ENCODE measurements at regions not wholly inside any gene's neighbourhood (a gene's known extent, or its start where the extent isn't known, plus 50 kb on each side); places are given as distances from the start of the nearest gene placed in this dataset.

- H3K36me3 ChIP-seq = no peaks in the 10 kb centered on the region
- H3K4me3 ChIP-seq = no peak overlapping the region
- H3K27me3 ChIP-seq = no peaks in the 10 kb centered on the region
- DNase-seq (ENCODE audit: low spot score in 2 of 2) = no peak
- no peaks in the 10 kb centered on the region for H3K4me1 ChIP-seq
- H3K27ac ChIP-seq = no peak overlapping the region
- intact Hi-C loops (cut with DNase I; ENCODE audit: low total_unique reads) = no loop called here
- TF ChIP-seq, protein P1, sequence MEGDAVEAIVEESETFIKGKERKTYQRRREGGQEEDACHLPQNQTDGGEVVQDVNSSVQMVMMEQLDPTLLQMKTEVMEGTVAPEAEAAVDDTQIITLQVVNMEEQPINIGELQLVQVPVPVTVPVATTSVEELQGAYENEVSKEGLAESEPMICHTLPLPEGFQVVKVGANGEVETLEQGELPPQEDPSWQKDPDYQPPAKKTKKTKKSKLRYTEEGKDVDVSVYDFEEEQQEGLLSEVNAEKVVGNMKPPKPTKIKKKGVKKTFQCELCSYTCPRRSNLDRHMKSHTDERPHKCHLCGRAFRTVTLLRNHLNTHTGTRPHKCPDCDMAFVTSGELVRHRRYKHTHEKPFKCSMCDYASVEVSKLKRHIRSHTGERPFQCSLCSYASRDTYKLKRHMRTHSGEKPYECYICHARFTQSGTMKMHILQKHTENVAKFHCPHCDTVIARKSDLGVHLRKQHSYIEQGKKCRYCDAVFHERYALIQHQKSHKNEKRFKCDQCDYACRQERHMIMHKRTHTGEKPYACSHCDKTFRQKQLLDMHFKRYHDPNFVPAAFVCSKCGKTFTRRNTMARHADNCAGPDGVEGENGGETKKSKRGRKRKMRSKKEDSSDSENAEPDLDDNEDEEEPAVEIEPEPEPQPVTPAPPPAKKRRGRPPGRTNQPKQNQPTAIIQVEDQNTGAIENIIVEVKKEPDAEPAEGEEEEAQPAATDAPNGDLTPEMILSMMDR (IDR thresholded peaks at IDR 0.05) = no peak
- TF ChIP-seq POLR2AphosphoS5 (IDR thresholded peaks at IDR 0.05) (no peak), POLR2A (IDR thresholded peaks at IDR 0.05) (no peak)
- H3K9me3 ChIP-seq = no peaks in the 10 kb centered on the region
These were observed 147.4 kb downstream of the GALR1 start for GRCh38 chr18:77397056-77397455.

DNA sequence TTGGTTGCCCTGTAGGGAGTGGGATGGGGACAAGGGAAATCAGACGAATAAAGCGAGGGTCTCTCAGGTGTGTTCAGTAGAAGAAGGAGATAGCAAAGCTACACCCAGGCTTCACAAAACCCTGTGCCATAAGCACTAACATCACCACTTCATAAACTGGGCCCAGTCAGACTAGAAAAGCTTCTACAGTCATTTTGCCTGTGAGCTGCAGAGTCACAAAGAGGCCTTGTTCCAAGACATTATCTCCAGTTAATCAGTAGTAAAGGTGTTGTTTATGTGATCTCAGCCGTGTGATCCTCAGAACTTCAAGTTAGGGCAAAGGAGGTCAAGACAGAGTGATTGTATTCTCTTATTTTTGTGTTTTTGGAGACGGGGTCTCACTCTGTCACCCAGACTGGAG, 148.0 kb downstream of the GALR1 start:
- intact Hi-C loops (cut with DNase I; ENCODE audit: low total_unique reads) = no loop called here
- no peaks in the 10 kb centered on the region for H3K4me1 ChIP-seq
- DNase-seq (ENCODE audit: low spot score in 2 of 2) = no peak
- no peak overlapping the region for H3K27ac ChIP-seq
- no peaks in the 10 kb centered on the region for H3K9me3 ChIP-seq
- no peaks in the 10 kb centered on the region for H3K36me3 ChIP-seq
- H3K4me3 ChIP-seq = no peak overlapping the region
- TF ChIP-seq POLR2AphosphoS5 (IDR thresholded peaks at IDR 0.05) = no peak
- no peaks in the 10 kb centered on the region for H3K27me3 ChIP-seq

- Histone ChIP-seq H3K9me3 (peaks cover 0 to 4% of the 10 kb centered on the region in 2 donors), H3K27ac (no peak overlapping the region), H3K4me1 (no peaks in the 10 kb centered on the region), H3K4me3 (no peak overlapping the region), H3K27me3 (no peaks in the 10 kb centered on the region), H3K36me3 (no peaks in the 10 kb centered on the region)
- intact Hi-C loops (cut with DNase I; ENCODE audit: low total_unique reads) = no loop called here
- no peak for DNase-seq (ENCODE audit: low spot score in 2 of 2)
- TF ChIP-seq, protein P1 (IDR thresholded peaks at IDR 0.05) = no peak
- no peak for TF ChIP-seq POLR2A (IDR thresholded peaks at IDR 0.05)
- no peak for TF ChIP-seq POLR2AphosphoS5 (IDR thresholded peaks at IDR 0.05)
These were observed 150.9 kb downstream of the GALR1 start for GRCh38 chr18:77400561-77400960.

DNA sequence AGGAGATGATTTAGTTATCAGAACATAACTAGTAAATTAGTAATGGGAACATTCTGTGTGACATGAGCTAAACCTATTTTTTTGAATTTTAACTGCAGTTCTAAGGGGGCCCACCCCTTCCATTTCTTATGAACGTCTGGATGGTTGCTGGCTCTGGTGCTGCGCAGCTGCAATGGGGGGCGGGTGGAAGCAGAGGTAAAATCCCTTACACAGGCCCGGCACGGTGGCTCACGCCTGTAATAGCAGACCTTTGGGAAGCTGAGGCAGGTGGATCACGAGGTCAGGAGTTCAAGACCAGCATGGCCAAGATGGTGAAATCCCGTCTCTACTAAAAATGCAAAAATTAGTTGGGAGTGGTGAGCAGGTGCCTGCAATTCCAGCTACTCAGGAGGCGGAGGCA, 151.5 kb downstream of the GALR1 start:
- peaks cover 0 to 4% of the 10 kb centered on the region in 2 donors for H3K9me3 ChIP-seq
- intact Hi-C loops (cut with DNase I; ENCODE audit: low total_unique reads) = no loop called here

DNA sequence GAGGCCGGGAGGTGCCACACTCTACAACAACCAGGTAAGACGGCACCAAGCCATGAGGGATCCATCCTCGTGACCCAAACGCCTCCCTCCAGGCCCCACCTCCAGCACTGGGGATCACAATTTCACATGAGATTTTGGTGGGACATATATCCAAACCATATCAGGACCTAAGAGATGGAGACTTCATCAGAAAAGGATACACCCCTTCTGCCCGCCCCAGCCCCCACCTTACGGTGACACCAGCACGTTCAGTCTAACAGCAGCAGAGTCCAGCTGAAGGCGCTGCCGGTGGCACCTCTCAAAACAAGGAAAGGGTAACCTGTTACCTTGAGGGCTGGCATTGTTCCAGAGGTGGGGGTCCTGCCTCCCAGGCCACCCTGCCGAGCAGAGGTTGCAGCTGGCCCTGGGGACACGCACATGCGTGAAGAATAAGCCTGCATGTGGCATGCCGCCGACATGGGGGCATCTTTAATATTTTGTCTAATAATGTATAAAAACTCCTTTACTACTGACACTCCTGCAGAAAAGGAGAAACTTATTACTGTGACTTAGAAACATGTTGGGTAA, 154.4 kb downstream of the GALR1 start:
- Histone ChIP-seq H3K4me3 (no peak overlapping the region), H3K27me3 (no peaks in the 10 kb centered on the region), H3K27ac (no peak overlapping the region), H3K36me3 (no peaks in the 10 kb centered on the region), H3K4me1 (no peaks in the 10 kb centered on the region), H3K9me3 (peaks cover 0 to 4% of the 10 kb centered on the region in 2 donors)
- TF ChIP-seq POLR2A (IDR thresholded peaks at IDR 0.05) = no peak
- no peak for TF ChIP-seq POLR2AphosphoS5 (IDR thresholded peaks at IDR 0.05)
- TF ChIP-seq, protein P1 (IDR thresholded peaks at IDR 0.05) = no peak
- intact Hi-C loops (cut with DNase I; ENCODE audit: low total_unique reads) = no loop called here
- DNase-seq (ENCODE audit: low spot score in 2 of 2) = no peak

More for the DNA sequence above, 151.5 kb downstream of the GALR1 start:
- H3K27me3 ChIP-seq = no peaks in the 10 kb centered on the region
- no peak overlapping the region for H3K4me3 ChIP-seq
- no peaks in the 10 kb centered on the region for H3K4me1 ChIP-seq
- TF ChIP-seq, protein P1 (IDR thresholded peaks at IDR 0.05) = no peak
- no peak for TF ChIP-seq POLR2AphosphoS5 (IDR thresholded peaks at IDR 0.05)
- no peak for TF ChIP-seq POLR2A (IDR thresholded peaks at IDR 0.05)
- no peak for DNase-seq (ENCODE audit: low spot score in 2 of 2)
- no peaks in the 10 kb centered on the region for H3K36me3 ChIP-seq
- no peak overlapping the region for H3K27ac ChIP-seq

GRCh38 chr18:77405096-77405495, 155.4 kb downstream of the GALR1 start:
- Histone ChIP-seq H3K4me3 (no peak overlapping the region), H3K9me3 (peaks cover 0 to 4% of the 10 kb centered on the region in 2 donors), H3K36me3 (no peaks in the 10 kb centered on the region), H3K4me1 (no peaks in the 10 kb centered on the region), H3K27me3 (no peaks in the 10 kb centered on the region), H3K27ac (no peak overlapping the region)
- no peak for DNase-seq (ENCODE audit: low spot score in 2 of 2)
- TF ChIP-seq, protein P1 (IDR thresholded peaks at IDR 0.05) = no peak
- TF ChIP-seq POLR2AphosphoS5 (IDR thresholded peaks at IDR 0.05) (no peak), POLR2A (IDR thresholded peaks at IDR 0.05) (no peak)
- intact Hi-C loops (cut with DNase I; ENCODE audit: low total_unique reads) = no loop called here
